K562 (cell line): ENCODE measurements at regions not wholly inside any gene's neighbourhood (a gene's known extent, or its start where the extent isn't known, plus 50 kb on each side); places are given as distances from the start of the nearest gene placed in this dataset.

Source experiments
- ATAC-seq: fragments of 200-7000 bp; cut with Tn5 transposase; 3 replicates; pipeline ENCODE4 v1.9.1; 2020; ENCODE audit warnings: moderate library complexity
- BruUV-seq: library from RNA; stranded (reverse); fragments of 400-500 nt; replicated peaks from 2 replicates; lab custom pipeline; 2021; lab: Mats Ljungman, UMichigan
- CTCF ChIA-PET: fragments of 300-600 bp; formaldehyde crosslinking; extraction: SDS; loops from one replicate; lab custom pipeline; 2021; ENCODE audit warnings: low intra/inter-chr PET ratio; lab: Yijun Ruan, JAX
- POLR2A ChIA-PET: fragments of 300-600, 350-650 bp; sonication (Branson Sonifier 250); formaldehyde crosslinking; extraction: SDS; loops from one replicate; lab custom pipeline; 2021; ENCODE audit warnings: antibody characterized with exemption, inconsistent platforms; lab: Yijun Ruan, JAX
- DNase-seq, 4 experiments: peaks; one replicate each; pipeline versions ENCODE4 v3.0.0 to v3.0.0-alpha.2; 2011 to 2018; ENCODE audit warnings: low spot score in 3 of 4, mixed read lengths in 3 of 4; ENCODE audit errors: extremely low read depth in 1 of 4
- FAIRE-seq: peaks from 2 replicates; lab custom pipeline; 2011; peaks lifted over from hg19 to GRCh38; lab: Jason Lieb, UNC
- H2AFZ ChIP-seq: 2 replicates; pipeline ENCODE4 v1.6.0; 2011; ENCODE audit warnings: low read depth, low read length, control low read depth, inconsistent platforms
- H3K27ac ChIP-seq: fragments of 200-600 bp; 3 replicates; pipeline ENCODE4 v1.8.0; 2011; ENCODE audit warnings: low read depth, mild to moderate bottlenecking, control low read depth, inconsistent platforms, low read length, moderate library complexity, mixed read lengths; ENCODE audit errors: extremely low read depth
- H3K27me3 ChIP-seq, 2 experiments: fragments of 300-600 bp in 1 of 2; 2 replicates in 1 of 2; 3 replicates in 1 of 2; pipeline versions ENCODE4 v1.6.0 to v1.8.0; 2011; ENCODE audit warnings: inconsistent platforms in 2 of 2, low read length in 2 of 2, mild to moderate bottlenecking in 1 of 2, mixed read lengths in 1 of 2, moderate library complexity in 1 of 2; ENCODE audit not compliant: control insufficient read depth in 2 of 2, insufficient read depth in 2 of 2
- H3K36me3 ChIP-seq: fragments of 300-600 bp; 3 replicates; pipeline ENCODE4 v1.8.0; 2011; ENCODE audit warnings: mild to moderate bottlenecking, low read length, inconsistent platforms; ENCODE audit not compliant: control insufficient read depth, insufficient read depth
- H3K4me1 ChIP-seq, 2 experiments: fragments of 200-600 bp in 1 of 2; replicated peaks in 1 of 2; 2 replicates in 1 of 2; 3 replicates in 1 of 2; pipeline versions ENCODE4 v1.5.1 to v1.8.0; 2011; ENCODE audit warnings: inconsistent platforms in 2 of 2, low read length in 2 of 2, mild to moderate bottlenecking in 1 of 2, mixed read lengths in 1 of 2, moderate library complexity in 1 of 2; ENCODE audit not compliant: control insufficient read depth in 2 of 2, insufficient read depth in 2 of 2
- H3K4me2 ChIP-seq: 2 replicates; pipeline ENCODE4 v1.6.1; 2011; ENCODE audit warnings: low read length, control low read depth, inconsistent platforms, mixed read lengths; ENCODE audit not compliant: insufficient read depth
- H3K4me3 ChIP-seq: fragments of 200-600 bp; sonication (generic), shearing (Covaris generic); 2 replicates; pipeline ENCODE4 v1.5.1; 2016; ENCODE audit warnings: control low read depth, inconsistent platforms
- H3K79me2 ChIP-seq: fragments of 200-600 bp; 3 replicates; pipeline ENCODE4 v1.8.0; 2011; ENCODE audit warnings: low read length, inconsistent platforms; ENCODE audit not compliant: control insufficient read depth, insufficient read depth
- H3K9ac ChIP-seq, 2 experiments: 2 replicates each; pipeline versions ENCODE4 v1.6.0 to v1.6.1; 2011; ENCODE audit warnings: low read depth in 2 of 2, low read length in 2 of 2, control low read depth in 1 of 2, inconsistent platforms in 1 of 2, mild to moderate bottlenecking in 1 of 2, mixed read lengths in 1 of 2; ENCODE audit not compliant: insufficient read depth in 1 of 2
- H3K9me1 ChIP-seq: one replicate; pipeline ENCODE4 v1.6.0; 2011; ENCODE audit warnings: inconsistent platforms, mild to moderate bottlenecking, low read length, moderate library complexity; ENCODE audit not compliant: control insufficient read depth, insufficient read depth
- H3K9me3 ChIP-seq: replicated peaks from 2 replicates; pipeline ENCODE4 v1.5.1; 2011; ENCODE audit warnings: low read depth, low read length, inconsistent platforms; ENCODE audit not compliant: control insufficient read depth, insufficient read depth
- H4K20me1 ChIP-seq: replicated peaks from 2 replicates; pipeline ENCODE4 v1.6.1; 2011; ENCODE audit warnings: low read length, inconsistent platforms, mixed read lengths; ENCODE audit not compliant: control insufficient read depth, insufficient read depth
- CC2D1A ChIP-seq: fragments of 450-650 bp; IDR thresholded peaks from 2 replicates; pipeline ENCODE4 v1.6.1; 2017; ENCODE audit warnings: mild to moderate bottlenecking
- ELF1 ChIP-seq: fragments of 200-800 bp; sonication (Bioruptor generic); IDR thresholded peaks from 2 replicates; pipeline ENCODE4 v1.6.1; 2016; ENCODE audit warnings: missing genetic modification characterization, missing compliant biosample characterization
- FIP1L1 ChIP-seq: fragments of 200-400 bp; formaldehyde crosslinking; IDR thresholded peaks from 2 replicates; pipeline ENCODE4 v1.6.1; 2018; ENCODE audit warnings: mild to moderate bottlenecking, low read depth, low read length; ENCODE audit not compliant: poor library complexity, severe bottlenecking
- HDAC1 ChIP-seq, 2 experiments: fragments of 450-650 bp; IDR thresholded peaks; 2 replicates each; pipeline ENCODE4 v1.6.1; 2016 to 2017; ENCODE audit warnings: inconsistent platforms in 1 of 2, mild to moderate bottlenecking in 1 of 2, moderate library complexity in 1 of 2
- L3MBTL2 ChIP-seq: fragments of 450-650 bp; IDR thresholded peaks from 2 replicates; pipeline ENCODE4 v1.6.1; 2016; ENCODE audit warnings: mild to moderate bottlenecking, moderate library complexity
- MEIS2 ChIP-seq: fragments of 450-650 bp; IDR thresholded peaks from 2 replicates; pipeline ENCODE4 v1.6.1; 2014; ENCODE audit warnings: mild to moderate bottlenecking; ENCODE audit not compliant: partially characterized antibody
- MTA2 ChIP-seq: fragments of 450-650 bp; IDR thresholded peaks from 2 replicates; pipeline ENCODE4 v1.6.1; 2016; ENCODE audit warnings: low read depth
- NBN ChIP-seq: fragments of 450-650 bp; IDR thresholded peaks from 2 replicates; pipeline ENCODE4 v1.6.1; 2016; ENCODE audit warnings: low read depth, mild to moderate bottlenecking
- NCOA4 ChIP-seq: fragments of 450-650 bp; IDR thresholded peaks from 2 replicates; pipeline ENCODE4 v1.6.1; 2018; ENCODE audit warnings: mild to moderate bottlenecking; ENCODE audit not compliant: partially characterized antibody
- NR2F6 ChIP-seq: fragments of 450-650 bp; formaldehyde crosslinking; IDR thresholded peaks from 2 replicates; pipeline ENCODE4 v1.4.0; 2020; ENCODE audit warnings: mild to moderate bottlenecking
- PBX2 ChIP-seq, 2 experiments: IDR thresholded peaks in 1 of 2; conservative IDR thresholded peaks in 1 of 2; 2 replicates each; pipeline ENCODE4 v1.6.1; 2016; ENCODE audit warnings: low read depth in 2 of 2, mild to moderate bottlenecking in 1 of 2, missing compliant biosample characterization in 1 of 2, missing genetic modification characterization in 1 of 2, moderate library complexity in 1 of 2
- SRSF1 ChIP-seq: fragments of 200-400 bp; formaldehyde crosslinking; IDR thresholded peaks from 2 replicates; pipeline ENCODE4 v1.6.1; 2017; ENCODE audit warnings: mild to moderate bottlenecking, low read depth, low read length, moderate library complexity
- STAT5A ChIP-seq: IDR thresholded peaks from 2 replicates; pipeline ENCODE4 v1.6.1; 2012; ENCODE audit warnings: low read length, inconsistent platforms, borderline replicate concordance
- SUPT5H ChIP-seq: fragments of 450-650 bp; IDR thresholded peaks from 2 replicates; pipeline ENCODE4 v1.6.1; 2016
- ZNF589 ChIP-seq: fragments of 200-800 bp; sonication (Bioruptor generic); IDR thresholded peaks from 2 replicates; pipeline ENCODE4 v1.6.1; 2016; ENCODE audit warnings: low read depth, missing genetic modification characterization, missing compliant biosample characterization
- WGBS: fragments of 100-300 bp; shearing (Covaris generic); methylation state at CpG from one replicate; pipeline ENCODE4 v1.1.6; 2016; ENCODE audit warnings: low coverage, mixed read lengths; ENCODE audit not compliant: insufficient coverage; ENCODE audit errors: missing lambda C conversion rate; 5-methylcytosine and 5-hydroxymethylcytosine counted together
- in situ Hi-C: fragments of 300-500 bp; cut with MboI; formaldehyde crosslinking; loops from 4 replicates; pipeline ENCODE4 v1.15.0; 2018; ENCODE audit warnings: inconsistent platforms, mixed read lengths
- intact Hi-C: fragments of 100-400 bp; cut with micrococcal nuclease; formaldehyde crosslinking; loops from 2 replicates; pipeline ENCODE4 v1.14.2; 2022

DNA sequence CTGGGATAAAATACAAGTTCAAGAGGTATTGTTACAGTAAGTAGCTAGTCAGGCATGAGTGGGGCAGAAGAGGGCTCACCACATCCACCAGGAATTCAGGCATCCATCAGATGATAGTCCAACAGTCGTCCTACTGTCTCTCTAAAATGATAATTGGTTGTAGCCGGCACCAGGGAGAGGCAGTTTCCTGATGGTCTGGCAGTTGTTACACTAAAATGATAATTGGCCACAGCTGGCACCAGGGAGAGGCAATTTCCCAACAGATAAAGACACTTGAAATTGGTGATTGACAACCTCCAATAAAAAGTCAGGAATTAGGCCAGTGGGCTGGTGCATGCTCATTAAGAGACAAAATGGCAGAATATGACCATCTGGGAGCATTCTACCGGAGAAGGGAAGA is 545.8 kb downstream of the AMY1C start:
- BruUV-seq = no TSS peak
- H4K20me1 ChIP-seq = no peaks in the 10 kb centered on the region
- intact Hi-C loops (no loop called here), in situ Hi-C loops (no loop called here)
- H3K27me3 ChIP-seq = no peaks in the 10 kb centered on the region
- ChIA-PET POLR2A (no interaction called here), CTCF (no interaction called here)
- 0% methylated on average over 3 of the region's 3 CpGs for WGBS
- no peaks in the 10 kb centered on the region for H3K9me1 ChIP-seq
- no peak overlapping the region for H3K9ac ChIP-seq
- H3K4me2 ChIP-seq = no peak overlapping the region
- ATAC-seq = no peak
- no peak for TF ChIP-seq ZNF589 (CRISPR knock-in tag)
- TF ChIP-seq SRSF1 = no peak
- no peak for TF ChIP-seq ELF1 (tag)
- TF ChIP-seq STAT5A = no peak
- TF ChIP-seq MTA2 = no peak
- no peak for TF ChIP-seq SUPT5H
- no peak for TF ChIP-seq CC2D1A
- no peak overlapping the region for H2AFZ ChIP-seq
- FAIRE-seq = no peak
- no peaks in the 10 kb centered on the region for H3K9me3 ChIP-seq
- H3K36me3 ChIP-seq = no peaks in the 10 kb centered on the region
- no peaks in the 10 kb centered on the region for H3K4me1 ChIP-seq
- H3K4me3 ChIP-seq = no peak overlapping the region
- no peaks in the 10 kb centered on the region for H3K79me2 ChIP-seq
- no peak overlapping the region for H3K27ac ChIP-seq
- no peak for DNase-seq

GRCh38 chr1:104309673-104310072 is 560.0 kb downstream of the AMY1C start:
- H3K27me3 ChIP-seq = no peaks in the 10 kb centered on the region
- in situ Hi-C loops (no loop called here), intact Hi-C loops (no loop called here)
- no peak overlapping the region for H3K4me2 ChIP-seq
- no peak overlapping the region for H3K4me3 ChIP-seq
- FAIRE-seq (no peak), DNase-seq (no peak), ATAC-seq (no peak)
- no TSS peak for BruUV-seq
- no peak overlapping the region for H3K27ac ChIP-seq
- H3K79me2 ChIP-seq = no peaks in the 10 kb centered on the region
- H3K4me1 ChIP-seq = no peaks in the 10 kb centered on the region
- H3K9ac ChIP-seq = no peak overlapping the region
- no peaks in the 10 kb centered on the region for H4K20me1 ChIP-seq
- ChIA-PET CTCF (no interaction called here), POLR2A (no interaction called here)
- H3K36me3 ChIP-seq = no peaks in the 10 kb centered on the region
- 0% methylated on average over 1 of the region's 1 CpG for WGBS
- no peak overlapping the region for H2AFZ ChIP-seq
- no peaks in the 10 kb centered on the region for H3K9me1 ChIP-seq
- no peaks in the 10 kb centered on the region for H3K9me3 ChIP-seq
- no peak for TF ChIP-seq FIP1L1
- TF ChIP-seq NCOA4 = no peak
- no peak for TF ChIP-seq PBX2 (CRISPR knock-in tag; IDR thresholded peaks at IDR 0.05; ENCODE audit: low read depth)
- TF ChIP-seq PBX2 (tag; conservative IDR thresholded peaks at IDR 0.05; ENCODE audit: low read depth) = no peak
- TF ChIP-seq L3MBTL2 = no peak
- TF ChIP-seq HDAC1 (IDR thresholded peaks at IDR 0.05) = no peak
- no peak for TF ChIP-seq NR2F6 (CRISPR knock-in tag)
- TF ChIP-seq MEIS2 = no peak
- no peak for TF ChIP-seq NBN
